MM.1S (cell line): ENCODE measurements at regions not wholly inside any gene's neighbourhood (a gene's known extent, or its start where the extent isn't known, plus 50 kb on each side); places are given as distances from the start of the nearest gene placed in this dataset.

ENCODE experiments used
- DNase-seq: peaks from one replicate; pipeline ENCODE4 v3.0.0-alpha.2; 2015
- H2AFZ ChIP-seq: fragments of 300-600 bp; sonication (generic); 2 replicates; pipeline ENCODE4 v1.6.0; 2016; ENCODE audit warnings: antibody characterized with exemption, low read length
- H3F3A ChIP-seq: fragments of 300-600 bp; sonication (generic); 2 replicates; pipeline ENCODE4 v1.6.1; 2016; ENCODE audit warnings: mild to moderate bottlenecking, antibody characterized with exemption, low read length, moderate library complexity, mixed read lengths; ENCODE audit not compliant: insufficient read depth
- H3K27ac ChIP-seq: fragments of 300-600 bp; sonication (generic); 2 replicates; pipeline ENCODE4 v1.5.1; 2016; ENCODE audit warnings: mild to moderate bottlenecking, low read length
- H3K27me3 ChIP-seq: fragments of 300-600 bp; sonication (generic); replicated peaks from 2 replicates; pipeline ENCODE4 v1.6.0; 2016; ENCODE audit warnings: low read length; ENCODE audit not compliant: insufficient read depth
- H3K36me3 ChIP-seq: fragments of 300-600 bp; sonication (generic); replicated peaks from 2 replicates; pipeline ENCODE4 v1.6.1; 2016; ENCODE audit warnings: mild to moderate bottlenecking, low read length, mixed read lengths; ENCODE audit not compliant: insufficient read depth
- H3K4me1 ChIP-seq: fragments of 300-600 bp; sonication (generic); 2 replicates; pipeline ENCODE4 v1.6.1; 2016; ENCODE audit warnings: low read length, mixed read lengths
- H3K4me2 ChIP-seq: fragments of 300-600 bp; sonication (generic); 2 replicates; pipeline ENCODE4 v1.6.0; 2016; ENCODE audit warnings: low read depth, low read length
- H3K4me3 ChIP-seq: fragments of 300-600 bp; sonication (generic); 2 replicates; pipeline ENCODE4 v1.5.1; 2016; ENCODE audit warnings: low read length, mixed read lengths
- H3K79me2 ChIP-seq: fragments of 300-600 bp; sonication (generic); 2 replicates; pipeline ENCODE4 v1.6.1; 2016; ENCODE audit warnings: mixed run types, low read length, mixed read lengths
- H3K9ac ChIP-seq: fragments of 300-600 bp; sonication (generic); 2 replicates; pipeline ENCODE4 v1.6.1; 2016; ENCODE audit warnings: low read length, mixed read lengths
- H3K9me2 ChIP-seq: fragments of 300-600 bp; sonication (generic); replicated peaks from 2 replicates; pipeline ENCODE4 v1.6.1; 2016; ENCODE audit warnings: mild to moderate bottlenecking, low read length, mixed read lengths; ENCODE audit not compliant: insufficient read depth
- H3K9me3 ChIP-seq: fragments of 300-600 bp; sonication (generic); replicated peaks from 2 replicates; pipeline ENCODE4 v1.6.1; 2016; ENCODE audit warnings: mild to moderate bottlenecking, low read length, mixed read lengths; ENCODE audit not compliant: insufficient read depth
- H4K20me1 ChIP-seq: fragments of 300-600 bp; sonication (generic); 2 replicates; pipeline ENCODE4 v1.6.1; 2016; ENCODE audit warnings: mild to moderate bottlenecking, low read length, moderate library complexity, mixed read lengths; ENCODE audit not compliant: insufficient read depth
- EZH2 ChIP-seq: fragments of 300-600 bp; sonication (generic); optimal IDR thresholded peaks from 2 replicates; pipeline ENCODE3; 2017; ENCODE audit warnings: low read depth, mild to moderate bottlenecking, antibody characterized with exemption, low read length, mixed read lengths
- EZH2phosphoT487 ChIP-seq: fragments of 300-600 bp; sonication (generic); IDR thresholded peaks from 2 replicates; pipeline ENCODE4 v1.6.1; 2018; ENCODE audit warnings: antibody characterized with exemption, low read length
- TF ChIP-seq, protein P1 (sequence below): fragments of 300-600 bp; sonication (generic); IDR thresholded peaks from 2 replicates; pipeline ENCODE4 v1.5.1; 2016; ENCODE audit warnings: antibody characterized with exemption, low read length, mixed read lengths

DNA sequence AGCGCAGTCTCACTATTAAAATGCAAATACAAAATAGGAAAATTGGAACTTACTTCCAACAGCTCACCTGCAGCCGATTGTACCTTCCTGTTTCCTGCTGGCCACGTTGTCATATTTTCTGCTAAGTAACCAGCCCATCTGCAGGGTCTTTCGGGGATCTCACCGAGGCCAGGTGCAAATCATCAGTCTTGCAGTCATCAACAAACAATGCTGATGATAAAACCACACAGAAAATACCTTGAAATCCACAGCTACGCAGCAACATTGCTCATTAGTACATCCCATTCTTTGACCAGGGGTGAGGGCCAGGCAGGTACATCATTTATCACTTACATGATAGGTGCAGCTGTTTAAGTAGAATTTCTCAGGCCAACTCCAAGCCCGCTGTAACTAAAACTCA is 406.9 kb downstream of the TMEM121 start:
- Histone ChIP-seq H3K36me3 (no peaks in the 10 kb centered on the region), H3K9me3 (no peaks in the 10 kb centered on the region), H3K4me1 (no peaks in the 10 kb centered on the region), H2AFZ (no peak overlapping the region), H3K9ac (no peak overlapping the region), H4K20me1 (no peaks in the 10 kb centered on the region), H3K4me2 (no peak overlapping the region), H3K27me3 (no peaks in the 10 kb centered on the region), H3F3A (no peaks in the 10 kb centered on the region), H3K9me2 (no peaks in the 10 kb centered on the region), H3K79me2 (no peaks in the 10 kb centered on the region), H3K27ac (no peak overlapping the region), H3K4me3 (no peak overlapping the region)
- no peak for DNase-seq
- TF ChIP-seq, protein P1, sequence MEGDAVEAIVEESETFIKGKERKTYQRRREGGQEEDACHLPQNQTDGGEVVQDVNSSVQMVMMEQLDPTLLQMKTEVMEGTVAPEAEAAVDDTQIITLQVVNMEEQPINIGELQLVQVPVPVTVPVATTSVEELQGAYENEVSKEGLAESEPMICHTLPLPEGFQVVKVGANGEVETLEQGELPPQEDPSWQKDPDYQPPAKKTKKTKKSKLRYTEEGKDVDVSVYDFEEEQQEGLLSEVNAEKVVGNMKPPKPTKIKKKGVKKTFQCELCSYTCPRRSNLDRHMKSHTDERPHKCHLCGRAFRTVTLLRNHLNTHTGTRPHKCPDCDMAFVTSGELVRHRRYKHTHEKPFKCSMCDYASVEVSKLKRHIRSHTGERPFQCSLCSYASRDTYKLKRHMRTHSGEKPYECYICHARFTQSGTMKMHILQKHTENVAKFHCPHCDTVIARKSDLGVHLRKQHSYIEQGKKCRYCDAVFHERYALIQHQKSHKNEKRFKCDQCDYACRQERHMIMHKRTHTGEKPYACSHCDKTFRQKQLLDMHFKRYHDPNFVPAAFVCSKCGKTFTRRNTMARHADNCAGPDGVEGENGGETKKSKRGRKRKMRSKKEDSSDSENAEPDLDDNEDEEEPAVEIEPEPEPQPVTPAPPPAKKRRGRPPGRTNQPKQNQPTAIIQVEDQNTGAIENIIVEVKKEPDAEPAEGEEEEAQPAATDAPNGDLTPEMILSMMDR: no peak
- TF ChIP-seq EZH2phosphoT487: no peak
- TF ChIP-seq EZH2: no peak

DNA sequence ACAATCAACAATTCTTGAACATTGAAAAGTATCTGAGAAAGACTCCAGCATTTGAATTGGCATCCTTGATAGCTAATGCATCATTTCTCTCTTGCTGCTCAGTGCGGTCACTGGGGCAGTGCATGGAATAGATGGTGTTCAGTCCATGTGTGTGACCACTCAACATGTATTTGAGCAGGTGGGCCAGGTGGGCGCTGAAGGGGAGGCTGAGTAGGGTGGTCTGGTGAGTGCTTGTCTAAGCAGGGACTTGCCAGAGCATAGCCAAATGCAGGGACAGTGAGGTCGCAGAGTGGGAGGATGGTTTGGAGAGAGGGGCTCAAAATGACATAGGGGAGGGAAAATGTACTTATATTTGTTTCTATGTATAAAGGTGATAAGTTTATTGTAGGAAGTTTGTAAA is 409.0 kb downstream of the TMEM121 start:
- Histone ChIP-seq H3K9me2 (no peaks in the 10 kb centered on the region), H4K20me1 (no peaks in the 10 kb centered on the region), H3F3A (no peaks in the 10 kb centered on the region)

DNA sequence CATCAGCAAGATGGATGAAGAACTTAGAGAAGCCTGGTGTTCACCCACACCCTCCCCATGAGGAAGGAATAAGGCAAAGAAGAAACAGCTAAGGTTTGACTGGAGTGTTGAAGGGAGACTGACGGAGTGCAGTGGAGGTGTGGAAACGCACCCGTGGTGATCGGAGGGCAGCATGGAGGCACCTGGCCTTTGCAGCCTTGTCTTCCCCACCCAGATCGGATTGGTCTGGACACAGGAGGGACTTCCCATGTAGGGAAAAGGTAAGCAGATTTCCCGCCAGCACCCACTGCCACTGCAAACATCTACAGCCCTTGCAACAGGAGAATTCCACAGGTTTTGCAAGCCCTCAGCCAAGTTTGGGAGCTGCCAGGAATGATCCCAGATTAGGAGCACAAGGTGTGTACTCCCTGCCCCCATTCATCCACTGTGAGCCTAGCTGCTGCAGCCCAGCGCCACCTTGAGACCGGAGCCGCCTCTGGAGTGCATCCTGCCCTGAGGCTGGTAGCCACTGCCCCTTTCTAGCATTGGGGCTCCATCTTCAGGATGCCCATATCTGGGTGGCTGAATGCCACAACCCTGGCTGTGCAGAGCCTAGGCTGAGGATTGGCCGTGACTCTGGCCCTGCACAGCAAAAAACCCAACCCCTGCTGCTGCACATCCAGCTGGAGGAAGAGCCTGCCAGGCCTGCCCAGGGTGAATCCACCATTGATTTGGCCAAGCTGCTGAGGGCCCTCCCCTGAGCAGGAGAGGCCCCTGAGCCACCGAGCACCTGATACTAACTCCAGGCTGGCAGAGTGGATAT is 411.1 kb downstream of the TMEM121 start:
- no peak overlapping the region for H2AFZ ChIP-seq
- H3K27ac ChIP-seq: no peak overlapping the region
- no peaks in the 10 kb centered on the region for H4K20me1 ChIP-seq
- no peaks in the 10 kb centered on the region for H3K9me3 ChIP-seq
- no peaks in the 10 kb centered on the region for H3K9me2 ChIP-seq
- no peaks in the 10 kb centered on the region for H3K27me3 ChIP-seq
- no peaks in the 10 kb centered on the region for H3K36me3 ChIP-seq
- no peaks in the 10 kb centered on the region for H3K79me2 ChIP-seq
- no peaks in the 10 kb centered on the region for H3K4me1 ChIP-seq
- no peak overlapping the region for H3K4me2 ChIP-seq
- no peak overlapping the region for H3K9ac ChIP-seq
- H3K4me3 ChIP-seq: no peak overlapping the region
- TF ChIP-seq, protein P1: no peak
- TF ChIP-seq EZH2: no peak
- no peaks in the 10 kb centered on the region for H3F3A ChIP-seq
- DNase-seq: no peak

More for the DNA sequence above, 409.0 kb downstream of the TMEM121 start:
- H3K4me1 ChIP-seq: no peaks in the 10 kb centered on the region
- H3K9me3 ChIP-seq: no peaks in the 10 kb centered on the region
- H3K27me3 ChIP-seq: no peaks in the 10 kb centered on the region
- H3K79me2 ChIP-seq: no peaks in the 10 kb centered on the region
- no peak overlapping the region for H2AFZ ChIP-seq
- H3K27ac ChIP-seq: no peak overlapping the region
- no peak overlapping the region for H3K9ac ChIP-seq
- TF ChIP-seq, protein P1: no peak
- TF ChIP-seq EZH2phosphoT487 (no peak), EZH2 (no peak)
- no peak overlapping the region for H3K4me3 ChIP-seq
- no peak overlapping the region for H3K4me2 ChIP-seq
- no peak for DNase-seq
- no peaks in the 10 kb centered on the region for H3K36me3 ChIP-seq
